GM12878 (cell line): ENCODE measurements at regions not wholly inside any gene's neighbourhood (a gene's known extent, or its start where the extent isn't known, plus 50 kb on each side); places are given as distances from the start of the nearest gene placed in this dataset.

ENCODE experiments used
- CHD4 ChIP-seq: fragments of 200-600 bp; sonication (generic); IDR thresholded peaks from 2 replicates; pipeline ENCODE4 v1.6.1; 2016; ENCODE audit warnings: mild to moderate bottlenecking
- CTCF ChIP-seq, 3 experiments: IDR thresholded peaks in 2 of 3; conservative IDR thresholded peaks in 1 of 3; 2 replicates each; pipeline ENCODE4 v1.5.1; 2011; ENCODE audit warnings: low read depth in 3 of 3, low read length in 3 of 3, mild to moderate bottlenecking in 3 of 3, control low read depth in 2 of 3, moderate library complexity in 2 of 3, inconsistent platforms in 1 of 3, mixed read lengths in 1 of 3; ENCODE audit not compliant: control insufficient read depth in 2 of 3, insufficient read depth in 1 of 3; ENCODE audit errors: extremely low read depth in 1 of 3
- MAX ChIP-seq: IDR thresholded peaks from 2 replicates; pipeline ENCODE4 v1.6.1; 2012; ENCODE audit warnings: low read depth, low read length, improper control_type of control experiment

DNA sequence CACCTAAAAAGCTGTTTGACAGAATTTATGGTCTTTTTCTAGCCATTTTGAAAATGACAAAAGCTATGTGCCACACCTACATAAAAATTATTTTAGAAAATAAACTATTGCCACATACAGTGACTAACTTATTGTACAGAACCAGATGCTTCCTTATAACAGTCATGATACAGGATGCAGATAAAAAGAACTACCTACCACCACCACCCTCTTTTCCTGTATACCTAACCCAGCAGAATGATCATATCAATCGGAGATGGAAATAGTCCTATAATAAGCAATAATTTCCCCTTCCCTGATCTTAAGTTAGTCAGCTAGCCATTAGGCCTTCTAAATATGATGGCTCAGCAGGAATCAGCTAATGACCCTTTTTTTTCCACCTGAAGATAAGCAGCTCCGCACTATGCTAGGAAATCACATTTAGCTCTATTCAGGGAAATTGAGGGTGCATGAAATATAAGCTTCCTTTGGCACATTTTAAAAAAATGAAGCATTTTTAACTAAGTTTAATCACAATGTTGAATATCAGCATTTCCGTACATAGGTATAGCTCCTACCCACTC lies 155.5 kb upstream of the SETMAR start:
- TF ChIP-seq MAX (no peak), CHD4 (no peak), CTCF (IDR thresholded peaks at IDR 0.05 in 2 of 3, conservative IDR thresholded peaks at IDR 0.05 in 1 of 3; ENCODE audit: control insufficient read depth in 2 of 3, extremely low read depth in 1 of 3, insufficient read depth in 1 of 3, low read depth in 3 of 3, low read length in 3 of 3) (no peak)
